ENCODE measurements at regions not wholly inside any gene's neighbourhood (a gene's known extent, or its start where the extent isn't known, plus 50 kb on each side); places are given as distances from the start of the nearest gene placed in this dataset.

GRCh38 chr11:134734141-134734845 lies 322.3 kb upstream of the B3GAT1 start:
- no peak for ATAC-seq
- Histone ChIP-seq H3K9me3 (no peaks in the 10 kb centered on the region), H3K27me3 (no peaks in the 10 kb centered on the region), H3K4me1 (no peaks in the 10 kb centered on the region), H3K4me3 (no peak overlapping the region), H3K36me3 (replicated peaks in 1 of 2; ENCODE audit: insufficient read depth in 1 of 2, low read depth in 2 of 2) (no peaks in the 10 kb centered on the region), H3K27ac (no peak overlapping the region)
- TF ChIP-seq CTCF (IDR thresholded peaks at IDR 0.05) (no peak), POLR2A (IDR thresholded peaks at IDR 0.05) (no peak)
- intact Hi-C loops (cut with DNase I) = no loop called here
- WGBS, 2 donors = 62 to 69% methylated on average over 8 to 9 of the region's 9 CpGs
- DNase-seq = no peak

DNA sequence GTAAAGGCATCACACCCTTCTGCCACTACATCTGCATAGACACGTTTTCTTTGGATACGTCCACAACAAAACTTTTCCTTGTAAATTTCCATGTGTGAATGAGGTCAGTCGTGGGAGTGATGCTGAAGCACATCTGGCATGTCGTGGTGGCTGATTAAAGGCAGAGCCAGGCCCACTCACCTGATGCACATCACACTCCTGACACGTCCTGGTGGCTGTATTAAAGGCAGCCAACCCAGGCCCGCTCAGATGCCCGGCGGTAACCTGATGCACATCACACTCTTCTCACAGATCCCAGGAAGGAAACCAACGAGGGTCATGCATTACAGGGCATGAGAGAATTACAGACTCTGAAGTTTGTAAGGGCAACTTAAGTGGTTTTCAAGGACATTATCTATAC lies 321.6 kb upstream of the B3GAT1 start:
- Histone ChIP-seq H3K4me3 (no peak overlapping the region), H3K4me1 (no peaks in the 10 kb centered on the region), H3K9me3 (no peaks in the 10 kb centered on the region), H3K27me3 (no peaks in the 10 kb centered on the region), H3K36me3 (replicated peaks in 1 of 2; ENCODE audit: insufficient read depth in 1 of 2, low read depth in 2 of 2) (no peaks in the 10 kb centered on the region), H3K27ac (no peak overlapping the region)
- WGBS, 2 donors = 46 to 67% methylated on average over 7 to 9 of the region's 9 CpGs
- intact Hi-C loops (cut with DNase I) = no loop called here
- ATAC-seq (no peak), DNase-seq (no peak)
- TF ChIP-seq CTCF (IDR thresholded peaks at IDR 0.05) = no peak

DNA sequence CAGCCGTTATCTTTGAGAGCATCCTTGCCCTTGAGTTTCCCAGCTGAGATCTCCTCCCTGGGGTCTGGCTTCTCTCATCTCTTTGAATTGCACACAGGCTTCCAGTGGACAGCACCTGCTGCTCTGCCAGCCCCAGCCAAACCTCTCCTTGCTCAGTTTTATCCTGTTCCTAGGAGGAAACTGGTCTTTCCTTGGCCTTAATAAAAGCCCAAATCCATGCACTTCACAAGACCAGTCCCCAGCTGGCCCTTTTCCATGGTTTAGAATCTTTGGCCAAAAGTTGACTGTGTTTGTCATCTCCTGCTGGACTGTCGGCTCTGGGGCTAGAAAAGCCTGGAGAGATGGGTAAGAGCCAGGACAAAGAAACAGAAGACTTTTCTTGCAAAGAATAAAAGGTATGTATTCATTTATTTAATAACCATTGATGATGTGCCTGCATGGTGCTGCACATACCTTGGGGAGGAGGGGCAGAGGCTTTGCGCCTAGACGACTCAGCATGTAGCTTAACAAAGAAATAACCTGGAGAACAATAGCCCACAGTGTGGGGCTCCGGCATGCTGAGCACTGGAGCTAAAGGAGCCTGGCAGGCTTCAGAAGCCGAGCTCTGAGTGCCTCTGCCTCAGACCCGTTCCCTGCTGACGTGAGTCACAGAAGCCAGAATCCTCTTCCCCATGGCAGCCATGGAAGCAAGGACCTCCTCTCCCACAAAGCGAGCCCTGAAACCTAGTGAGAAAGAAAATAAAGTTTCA lies 319.3 kb upstream of the B3GAT1 start:
- intact Hi-C loops (cut with DNase I) = no loop called here
- ATAC-seq (no peak), DNase-seq (no peak)
- no peak for TF ChIP-seq CTCF (IDR thresholded peaks at IDR 0.05)
- Histone ChIP-seq H3K9me3 (no peaks in the 10 kb centered on the region), H3K4me1 (no peaks in the 10 kb centered on the region), H3K36me3 (replicated peaks in 1 of 2; ENCODE audit: insufficient read depth in 1 of 2, low read depth in 2 of 2) (no peaks in the 10 kb centered on the region), H3K4me3 (no peak overlapping the region), H3K27me3 (no peaks in the 10 kb centered on the region), H3K27ac (no peak overlapping the region)
- 53 to 58% methylated on average over 9 of the region's 9 CpGs for WGBS, 2 donors

GRCh38 chr11:134730561-134731212 lies 318.6 kb upstream of the B3GAT1 start:
- H3K9me3 ChIP-seq = no peaks in the 10 kb centered on the region
- no peaks in the 10 kb centered on the region for H3K27me3 ChIP-seq
- H3K4me3 ChIP-seq = no peak overlapping the region
- ATAC-seq = no peak
- no peak overlapping the region for H3K27ac ChIP-seq
- intact Hi-C loops (cut with DNase I) = no loop called here
- peaks cover 4% of the 10 kb centered on the region for H3K4me1 ChIP-seq
- 60 to 63% methylated on average over 5 of the region's 5 CpGs for WGBS, 2 donors
- no peaks in the 10 kb centered on the region for H3K36me3 ChIP-seq (replicated peaks in 1 of 2; ENCODE audit: insufficient read depth in 1 of 2, low read depth in 2 of 2)
- TF ChIP-seq CTCF (IDR thresholded peaks at IDR 0.05) = no peak
- TF ChIP-seq POLR2A (IDR thresholded peaks at IDR 0.05) = no peak
- DNase-seq = no peak

All from body of pancreas (tissue), 4 donors.